GM19023 (cell line): ENCODE measurements at regions not wholly inside any gene's neighbourhood (a gene's known extent, or its start where the extent isn't known, plus 50 kb on each side); places are given as distances from the start of the nearest gene placed in this dataset.
"Not testable (repeated sequence)": the region's sequence is repeated elsewhere in the genome, so short reads cannot be mapped to it uniquely, and the experiment has no call there.

Experiments
- ATAC-seq: cut with Tn5 transposase; IDR thresholded peaks from one replicate; pipeline ENCODE4 v1.9.1; 2021; ENCODE audit warnings: mild to moderate bottlenecking, moderate library complexity; ENCODE audit not compliant: unreplicated experiment

GRCh38 chr6:103826209-103826608 is 1033.5 kb downstream of the HACE1 start:
- no peak for ATAC-seq

- ATAC-seq = no peak
Observed at GRCh38 chr6:103820148-103820547, 1039.6 kb downstream of the HACE1 start.

GRCh38 chr6:103819509-103819908 is 1040.2 kb downstream of the HACE1 start:
- ATAC-seq = no peak

GRCh38 chr6:103812970-103813369 is 1046.7 kb downstream of the HACE1 start:
- ATAC-seq = no peak

GRCh38 chr6:103801901-103802479 is 1057.7 kb downstream of the HACE1 start:
- ATAC-seq = not testable (repeated sequence)

GRCh38 chr6:103799971-103800670 is 1059.6 kb downstream of the HACE1 start:
- no peak for ATAC-seq

GRCh38 chr6:103798166-103798565 is 1061.6 kb downstream of the HACE1 start:
- no peak for ATAC-seq

- no peak for ATAC-seq
Observed at GRCh38 chr6:103797738-103798137, 1062.0 kb downstream of the HACE1 start.

GRCh38 chr6:103791458-103791857 is 1068.3 kb downstream of the HACE1 start:
- ATAC-seq = no peak

- no peak for ATAC-seq
Observed at GRCh38 chr6:103784117-103784516, 1075.6 kb downstream of the HACE1 start.

- ATAC-seq = no peak
Observed at GRCh38 chr6:103783329-103783728, 1076.4 kb downstream of the HACE1 start.

GRCh38 chr6:103769431-103769830 is 1090.3 kb downstream of the HACE1 start:
- no peak for ATAC-seq

GRCh38 chr6:103750603-103751002 is 1109.1 kb downstream of the HACE1 start:
- no peak for ATAC-seq

GRCh38 chr6:103734016-103734415 is 1125.7 kb downstream of the HACE1 start:
- no peak for ATAC-seq

- ATAC-seq = no peak
Observed at GRCh38 chr6:103729658-103730057, 1130.1 kb downstream of the HACE1 start.

- no peak for ATAC-seq
Observed at GRCh38 chr6:103723438-103724322, 1136.0 kb downstream of the HACE1 start.

GRCh38 chr6:103722683-103723082 is 1137.0 kb downstream of the HACE1 start:
- ATAC-seq = no peak

- ATAC-seq = no peak
Observed at GRCh38 chr6:103721923-103722322, 1137.8 kb downstream of the HACE1 start.

- ATAC-seq = no peak
Observed at GRCh38 chr6:103720393-103720792, 1139.3 kb downstream of the HACE1 start.

- ATAC-seq = no peak
Observed at GRCh38 chr6:103719545-103719944, 1140.2 kb downstream of the HACE1 start.

GRCh38 chr6:103715269-103715668 is 1144.5 kb downstream of the HACE1 start:
- ATAC-seq = no peak

GRCh38 chr6:103709236-103709635 is 1150.5 kb downstream of the HACE1 start:
- not testable (repeated sequence) for ATAC-seq
